Esophagus squamous epithelium (tissue), 5 donors: ENCODE measurements at regions not wholly inside any gene's neighbourhood (a gene's known extent, or its start where the extent isn't known, plus 50 kb on each side); places are given as distances from the start of the nearest gene placed in this dataset.

Source experiments
- DNase-seq: peaks from one replicate; lab custom pipeline; 2025; lab: John Stamatoyannopoulos, UW
- H3K27ac ChIP-seq, 4 donors: fragments of 200-600 bp; sonication (generic); one replicate each; pipeline ENCODE4 v1.5.1; 2016 to 2019; ENCODE audit warnings: mild to moderate bottlenecking in 1 of 4
- H3K27me3 ChIP-seq, 4 donors: fragments of 200-600 bp; sonication (generic); 1 replicate in 3 of 4; 2 replicates in 1 of 4; pipeline versions ENCODE4 v1.5.1 to v1.6.0; 2017 to 2021; ENCODE audit warnings: antibody characterized with exemption in 1 of 4
- H3K36me3 ChIP-seq, 3 donors: fragments of 200-600 bp; sonication (generic); one replicate each; pipeline ENCODE4 v1.5.1; 2016 to 2019
- H3K4me1 ChIP-seq, 3 donors: fragments of 200-600 bp; sonication (generic); one replicate each; pipeline ENCODE4 v1.5.1; 2017 to 2019
- H3K4me3 ChIP-seq, 4 donors: fragments of 200-600 bp; sonication (generic); 1 replicate in 3 of 4; 2 replicates in 1 of 4; pipeline ENCODE4 v1.5.1; 2016 to 2019; ENCODE audit warnings: mild to moderate bottlenecking in 2 of 4, moderate library complexity in 1 of 4
- H3K9me3 ChIP-seq, 3 donors: fragments of 200-600 bp; sonication (generic); one replicate each; pipeline ENCODE4 v1.5.1; 2016 to 2019
- POLR2A ChIP-seq, 4 donors: fragments of 450-650 bp; IDR thresholded peaks; one replicate each; pipeline ENCODE4 v1.6.1; 2017; ENCODE audit warnings: antibody characterized with exemption in 4 of 4, mild to moderate bottlenecking in 4 of 4, moderate library complexity in 3 of 4
- WGBS, 2 donors: methylation state at CpG; one replicate each; pipeline ENCODE4 v1.1.5; 2018; 5-methylcytosine and 5-hydroxymethylcytosine counted together
- intact Hi-C: fragments of 100-400 bp; cut with DNase I; formaldehyde crosslinking; loops from one replicate; pipeline ENCODE4 v1.15.0; 2022
- TF ChIP-seq, protein P1 (sequence below), 6 experiments: fragments of 450-650 bp in 4 of 6; fragments of 200-600 bp in 2 of 6; sonication (generic) in 2 of 6; IDR thresholded peaks; one replicate each; pipeline ENCODE4 v1.5.1; 2016 to 2019; ENCODE audit warnings: antibody characterized with exemption in 6 of 6, mild to moderate bottlenecking in 4 of 6, moderate library complexity in 4 of 6
- donor health status: DM: yes; HTN: yes; CAD: no.

DNA sequence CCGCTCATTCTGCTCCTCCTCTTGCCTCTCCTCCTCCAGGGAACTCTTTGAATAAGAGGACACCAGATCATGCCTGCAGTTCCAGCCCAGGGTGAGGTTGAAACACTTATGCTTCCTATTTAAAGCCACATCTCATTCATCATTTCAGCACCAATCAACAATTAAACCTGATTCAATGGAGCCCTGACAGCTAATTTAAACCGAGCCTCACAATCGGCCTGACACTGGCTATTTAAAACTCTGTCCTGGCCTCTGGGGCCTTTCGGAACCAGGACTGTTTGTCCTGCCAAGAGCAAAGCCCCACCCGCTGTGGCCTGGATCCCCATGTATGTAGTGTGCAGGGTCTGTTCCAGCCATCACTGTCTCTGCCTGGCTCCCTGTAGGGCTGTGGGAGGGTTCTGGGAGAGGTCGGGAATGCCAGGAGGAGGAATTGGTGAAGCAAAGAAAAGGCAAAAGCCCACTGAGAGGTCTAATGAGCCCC is 97.4 kb downstream of the MCFD2 start:
- Histone ChIP-seq H3K9me3 (no peaks in the 10 kb centered on the region), H3K4me3 (no peak overlapping the region), H3K4me1 (peaks cover 3 to 44% (median 35%) of the 10 kb centered on the region in 3 donors), H3K27me3 (no peaks in the 10 kb centered on the region), H3K36me3 (no peaks in the 10 kb centered on the region), H3K27ac (peak overlapping the region; percentile 36 to 80 (median 72))
- TF ChIP-seq, protein P1, sequence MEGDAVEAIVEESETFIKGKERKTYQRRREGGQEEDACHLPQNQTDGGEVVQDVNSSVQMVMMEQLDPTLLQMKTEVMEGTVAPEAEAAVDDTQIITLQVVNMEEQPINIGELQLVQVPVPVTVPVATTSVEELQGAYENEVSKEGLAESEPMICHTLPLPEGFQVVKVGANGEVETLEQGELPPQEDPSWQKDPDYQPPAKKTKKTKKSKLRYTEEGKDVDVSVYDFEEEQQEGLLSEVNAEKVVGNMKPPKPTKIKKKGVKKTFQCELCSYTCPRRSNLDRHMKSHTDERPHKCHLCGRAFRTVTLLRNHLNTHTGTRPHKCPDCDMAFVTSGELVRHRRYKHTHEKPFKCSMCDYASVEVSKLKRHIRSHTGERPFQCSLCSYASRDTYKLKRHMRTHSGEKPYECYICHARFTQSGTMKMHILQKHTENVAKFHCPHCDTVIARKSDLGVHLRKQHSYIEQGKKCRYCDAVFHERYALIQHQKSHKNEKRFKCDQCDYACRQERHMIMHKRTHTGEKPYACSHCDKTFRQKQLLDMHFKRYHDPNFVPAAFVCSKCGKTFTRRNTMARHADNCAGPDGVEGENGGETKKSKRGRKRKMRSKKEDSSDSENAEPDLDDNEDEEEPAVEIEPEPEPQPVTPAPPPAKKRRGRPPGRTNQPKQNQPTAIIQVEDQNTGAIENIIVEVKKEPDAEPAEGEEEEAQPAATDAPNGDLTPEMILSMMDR (IDR thresholded peaks at IDR 0.05), result no peak
- no peak for TF ChIP-seq POLR2A (IDR thresholded peaks at IDR 0.05)
- DNase-seq, result no peak
- whole genome bisulfite sequencing, 2 donors, result 47 to 59% methylated on average over 5 of the region's 6 CpGs
- intact Hi-C loops, result no loop called here

DNA sequence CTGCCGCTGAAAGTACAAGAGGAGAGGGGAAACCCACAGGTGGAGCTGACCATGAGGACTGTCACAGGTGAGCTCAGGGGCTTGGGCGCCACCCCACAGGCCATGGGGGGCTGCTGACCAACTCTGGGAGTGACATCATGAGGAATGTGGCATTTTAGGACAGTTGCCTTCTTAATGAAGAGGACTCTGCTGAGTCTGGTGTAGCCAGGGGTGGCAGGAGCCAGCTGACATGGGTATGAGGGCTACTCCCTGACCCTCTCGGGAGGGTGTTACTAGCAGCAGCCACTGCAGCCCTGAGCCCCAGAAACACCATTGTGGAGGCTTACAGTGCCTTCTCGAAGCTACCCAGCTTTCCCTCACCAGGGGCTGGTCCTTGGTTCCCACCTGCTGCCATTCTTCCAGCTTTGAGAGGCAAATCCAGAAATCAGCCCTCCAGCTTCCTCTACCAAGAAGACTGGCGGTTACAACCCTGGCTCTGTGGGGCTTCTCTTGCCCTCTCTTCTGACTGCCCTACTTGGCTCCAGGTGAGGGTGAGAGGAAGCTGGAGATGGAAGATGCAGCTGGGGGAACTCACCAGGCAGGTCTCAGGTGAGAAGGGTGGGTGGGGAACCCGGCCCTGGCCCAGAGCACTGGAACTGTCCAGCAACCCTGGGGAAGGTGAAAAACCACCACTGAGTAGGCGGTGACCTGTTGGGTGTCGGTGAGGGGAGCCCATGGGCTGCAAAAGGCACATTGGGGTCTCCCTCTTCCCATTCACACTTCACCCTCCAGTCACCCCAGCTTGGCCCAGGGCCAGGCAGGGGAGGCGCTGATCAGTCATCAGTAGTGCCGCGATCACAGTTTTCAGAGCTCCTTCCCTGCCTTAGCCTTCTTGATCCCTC is 98.5 kb downstream of the MCFD2 start:
- Histone ChIP-seq H3K4me3 (no peak overlapping the region), H3K27ac (peak overlapping the region in 3 of 4 donors; percentile 58 to 80 (median 60)), H3K4me1 (peaks cover 3 to 55% (median 44%) of the 10 kb centered on the region in 3 donors), H3K36me3 (no peaks in the 10 kb centered on the region), H3K27me3 (no peaks in the 10 kb centered on the region), H3K9me3 (no peaks in the 10 kb centered on the region)
- 88 to 92% methylated on average over 5 to 7 of the region's 11 CpGs for WGBS, 2 donors
- intact Hi-C loops, result no loop called here
- no peak for TF ChIP-seq POLR2A (IDR thresholded peaks at IDR 0.05)
- TF ChIP-seq, protein P1 (IDR thresholded peaks at IDR 0.05), result no peak
- no peak for DNase-seq

DNA sequence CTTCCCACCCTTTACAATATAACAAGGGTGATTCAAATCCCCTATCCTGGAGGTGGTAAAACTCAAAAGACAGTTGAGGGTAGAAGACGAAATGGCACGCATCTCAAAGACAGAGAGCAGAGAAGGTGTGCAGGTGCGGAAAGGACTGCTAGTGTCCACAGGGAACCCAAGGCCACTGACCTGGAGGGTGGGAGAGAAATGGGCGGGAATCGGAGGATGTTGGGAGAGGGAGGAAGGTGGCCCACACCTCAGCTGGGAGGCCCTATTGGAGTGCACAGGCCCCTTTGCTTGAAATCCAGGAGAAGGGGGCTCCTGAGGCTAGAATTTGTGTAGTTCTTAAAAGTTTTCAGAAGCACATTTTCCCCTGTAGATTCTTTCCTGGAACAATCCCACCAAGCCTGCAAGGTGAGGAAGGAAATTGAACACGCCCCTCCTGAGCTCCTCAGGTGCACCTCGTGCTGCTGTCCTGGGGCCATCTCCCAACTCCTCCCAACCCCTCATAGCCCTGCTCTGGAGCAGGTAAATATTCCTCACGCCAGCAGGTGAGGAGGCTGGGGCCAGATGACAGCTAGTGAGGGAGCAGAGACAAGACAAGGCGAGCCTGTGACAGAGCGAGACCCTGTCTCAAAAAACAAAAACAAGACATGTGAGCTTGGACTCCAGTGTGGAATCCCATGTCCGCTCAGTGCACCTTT is 99.3 kb downstream of the MCFD2 start:
- 89 to 90% methylated on average over 10 of the region's 11 CpGs for WGBS, 2 donors

DNA sequence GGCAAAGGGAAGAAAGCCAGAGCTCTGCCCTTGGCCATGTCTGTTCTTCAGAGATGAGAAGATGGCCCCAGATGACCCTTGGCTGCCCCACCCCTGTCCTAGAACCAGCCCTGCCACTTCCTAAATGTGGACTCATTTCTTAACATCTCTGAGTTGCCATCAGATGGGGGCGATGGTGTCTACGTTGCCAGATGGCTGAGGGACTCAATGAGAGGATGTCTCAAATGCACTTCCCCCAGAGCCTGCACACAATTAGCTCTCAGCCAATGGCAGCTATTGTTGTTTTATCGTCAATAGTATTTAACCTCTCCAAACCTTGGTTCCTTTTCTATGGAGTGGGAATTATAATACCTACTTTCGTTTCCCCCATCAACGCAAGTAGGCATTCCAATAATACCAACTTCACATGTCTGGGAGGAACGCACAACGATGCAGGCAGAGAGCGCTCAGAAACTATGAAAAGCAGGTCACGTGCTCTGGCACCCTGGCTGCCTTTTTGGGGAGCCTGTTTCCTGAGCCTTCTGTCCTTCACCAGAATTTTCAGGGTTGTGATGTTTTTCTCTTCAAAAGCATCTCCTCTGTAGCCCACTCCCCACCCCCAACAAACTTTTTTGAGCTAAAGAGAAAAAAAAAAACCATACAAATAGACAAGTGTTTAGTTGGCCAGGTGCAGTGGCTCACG is 100.3 kb downstream of the MCFD2 start:
- TF ChIP-seq, protein P1 (IDR thresholded peaks at IDR 0.05), result no peak
- TF ChIP-seq POLR2A (IDR thresholded peaks at IDR 0.05), result no peak
- DNase-seq, result no peak
- 90 to 92% methylated on average over 7 to 10 of the region's 10 CpGs for WGBS, 2 donors
- Histone ChIP-seq H3K27ac (peak overlapping the region in 2 of 4 donors; percentile 71 to 80), H3K36me3 (no peaks in the 10 kb centered on the region), H3K4me3 (no peak overlapping the region), H3K9me3 (no peaks in the 10 kb centered on the region), H3K4me1 (peaks cover 3 to 63% (median 48%) of the 10 kb centered on the region in 3 donors), H3K27me3 (peaks cover 0 to 5% (median 0%) of the 10 kb centered on the region in 4 donors)
- intact Hi-C loops, result no loop called here

More for the DNA sequence above, 99.3 kb downstream of the MCFD2 start:
- intact Hi-C loops, result no loop called here
- TF ChIP-seq POLR2A (IDR thresholded peaks at IDR 0.05), result no peak
- TF ChIP-seq, protein P1 (IDR thresholded peaks at IDR 0.05), result no peak
- Histone ChIP-seq H3K4me3 (no peak overlapping the region), H3K4me1 (peaks cover 3 to 63% (median 48%) of the 10 kb centered on the region in 3 donors), H3K27me3 (peaks cover 0 to 3% (median 0%) of the 10 kb centered on the region in 4 donors), H3K9me3 (no peaks in the 10 kb centered on the region), H3K36me3 (no peaks in the 10 kb centered on the region), H3K27ac (no peak overlapping the region)
- DNase-seq, result no peak
